Posterior vena cava (tissue), 2 donors: ENCODE measurements at regions not wholly inside any gene's neighbourhood (a gene's known extent, or its start where the extent isn't known, plus 50 kb on each side); places are given as distances from the start of the nearest gene placed in this dataset.

Experiments used
- DNase-seq: peaks from one replicate; pipeline ENCODE4 v3.0.0-alpha.2; 2020; ENCODE audit warnings: low spot score
- intact Hi-C, 2 donors: fragments of 100-400 bp; cut with DNase I; formaldehyde crosslinking; loops; one replicate each; pipeline versions ENCODE4 v1.14.1 to v1.14.2; 2022 to 2023
- donor health status: DM: yes; HTN: yes; CAD: no.
- donor health status: DM: yes; HTN: yes; CAD: no.

DNA sequence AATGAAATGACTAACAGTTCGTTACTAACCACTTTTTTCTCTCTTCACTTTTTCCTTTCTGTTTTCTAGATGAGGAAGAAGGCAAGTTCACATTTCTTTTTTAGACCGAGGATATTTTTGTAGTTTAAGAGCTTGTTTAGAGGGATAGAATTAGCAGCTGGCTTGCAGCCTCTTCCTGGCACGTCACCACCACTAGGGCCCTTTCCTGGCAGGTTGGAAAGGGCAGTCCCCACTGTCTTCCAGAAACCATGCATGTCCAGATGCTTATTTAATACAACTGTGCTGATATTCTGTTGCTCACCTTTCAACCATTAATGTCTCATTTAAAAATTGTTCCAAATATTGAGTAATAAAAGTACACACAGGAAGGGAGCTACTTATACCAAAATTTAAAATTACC lies 209.5 kb upstream of the PACRGL start:
- intact Hi-C loops = no loop called here
- DNase-seq = peak; percentile 66

- intact Hi-C loops = no loop called here
- no peak for DNase-seq
These were observed 206.4 kb upstream of the PACRGL start for GRCh38 chr4:20493761-20494353.

- intact Hi-C loops = no loop called here
- no peak for DNase-seq
These were observed 204.2 kb upstream of the PACRGL start for GRCh38 chr4:20496068-20496467.

- DNase-seq = no peak
- intact Hi-C loops = no loop called here
These were observed 196.1 kb upstream of the PACRGL start for GRCh38 chr4:20504146-20504545.

GRCh38 chr4:20505927-20506326 lies 194.3 kb upstream of the PACRGL start:
- DNase-seq = no peak
- intact Hi-C loops = no loop called here

- intact Hi-C loops = no loop called here
These were observed 193.4 kb upstream of the PACRGL start for GRCh38 chr4:20506827-20507226.

GRCh38 chr4:20509315-20509714 lies 190.9 kb upstream of the PACRGL start:
- intact Hi-C loops = no loop called here
- no peak for DNase-seq

More at GRCh38 chr4:20506827-20507226, 193.4 kb upstream of the PACRGL start:
- DNase-seq = no peak

DNA sequence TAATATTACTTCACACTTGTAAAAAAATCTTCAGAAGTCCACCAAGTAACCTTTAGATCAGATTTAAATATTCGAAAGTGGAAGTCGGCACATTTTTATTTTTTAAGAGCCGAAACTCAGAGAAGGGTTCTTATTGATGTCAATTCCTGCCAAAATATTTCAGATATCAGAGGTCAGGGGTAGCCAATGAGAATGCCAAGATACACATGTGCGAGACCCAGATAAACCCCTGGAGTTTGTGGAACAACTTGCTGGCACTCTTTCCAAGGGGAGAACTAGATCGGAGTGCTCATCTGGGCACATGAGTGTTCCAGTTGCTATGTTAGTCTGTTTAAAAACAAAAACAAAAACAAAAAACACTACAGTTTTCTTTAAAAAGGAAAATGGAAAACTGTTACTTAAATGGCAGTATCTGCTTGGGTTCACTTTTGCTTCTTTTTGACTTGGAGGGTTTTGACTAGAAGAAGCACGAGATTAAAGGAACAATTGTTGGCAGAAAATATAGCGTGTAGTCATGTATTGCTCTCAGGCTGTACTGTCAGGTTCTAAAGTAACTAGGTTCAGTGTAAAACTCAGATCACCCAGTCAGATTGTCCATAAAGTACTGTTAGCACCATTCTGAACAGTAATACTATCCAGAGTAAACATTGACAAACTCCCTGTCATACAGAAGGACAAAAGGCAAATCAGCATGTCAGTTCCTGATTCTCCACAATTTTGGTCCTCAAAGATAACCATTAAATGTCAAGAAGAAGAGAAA lies 188.0 kb upstream of the PACRGL start:
- no peak for DNase-seq
- intact Hi-C loops = no loop called here

- DNase-seq = no peak
- intact Hi-C loops = no loop called here
These were observed 187.3 kb upstream of the PACRGL start for GRCh38 chr4:20512985-20513384.

GRCh38 chr4:20520901-20521300 lies 179.4 kb upstream of the PACRGL start:
- DNase-seq = no peak
- intact Hi-C loops = no loop called here

- no peak for DNase-seq
- intact Hi-C loops = no loop called here
These were observed 171.8 kb upstream of the PACRGL start for GRCh38 chr4:20528508-20528907.

- DNase-seq = no peak
- intact Hi-C loops = no loop called here
These were observed 170.6 kb upstream of the PACRGL start for GRCh38 chr4:20529691-20530090.

GRCh38 chr4:20532116-20532790 lies 168.0 kb upstream of the PACRGL start:
- intact Hi-C loops = no loop called here
- DNase-seq = no peak

GRCh38 chr4:20532871-20533870 lies 167.1 kb upstream of the PACRGL start:
- intact Hi-C loops = no loop called here
- no peak for DNase-seq

DNA sequence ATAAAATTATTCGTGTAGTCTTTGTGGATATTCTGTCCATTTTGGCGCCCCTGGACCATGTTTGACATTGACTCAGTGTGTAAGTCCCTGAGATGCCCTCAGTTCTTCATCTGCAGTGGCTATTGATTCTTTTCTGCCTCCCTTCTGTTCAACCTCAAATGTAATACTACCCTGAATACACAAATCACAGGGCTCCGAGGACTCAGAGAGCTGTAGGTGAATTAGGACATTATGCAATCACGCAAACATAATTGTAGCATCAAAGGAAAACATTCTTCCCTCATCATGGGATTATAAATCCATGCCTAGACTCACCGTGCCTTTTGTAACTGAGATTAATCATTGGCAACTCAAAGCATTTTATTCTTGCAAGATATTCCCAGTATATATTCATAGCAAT lies 161.4 kb upstream of the PACRGL start:
- no peak for DNase-seq
- intact Hi-C loops = no loop called here

DNA sequence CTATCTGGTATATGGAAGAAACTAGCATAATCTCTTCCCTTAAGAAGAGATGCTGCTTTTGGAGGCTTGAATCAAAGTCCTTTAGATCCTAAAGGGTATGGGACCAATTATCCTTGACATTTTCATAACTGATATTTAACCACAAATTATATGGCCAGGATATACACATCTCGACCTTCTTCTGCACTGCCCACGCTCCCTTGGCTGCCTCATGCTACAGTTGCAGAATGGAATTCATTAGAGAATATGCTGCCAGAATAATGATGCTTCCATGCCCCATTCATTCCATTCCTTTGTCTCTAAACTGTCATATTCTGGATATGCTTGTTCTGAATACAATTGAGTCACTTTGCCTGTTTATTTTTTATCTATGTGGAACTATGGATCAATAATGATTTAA lies 157.1 kb upstream of the PACRGL start:
- no peak for DNase-seq
- intact Hi-C loops = loop anchor here (5.0 to 10.0 kb wide), 2 partner anchors 118 to 1856 kb away; no protein-coding TSS in a partner anchor

GRCh38 chr4:20544645-20545044 lies 155.6 kb upstream of the PACRGL start:
- intact Hi-C loops = loop anchor here (5.0 to 10.0 kb wide), 2 partner anchors 120 to 1857 kb away; no protein-coding TSS in a partner anchor
- DNase-seq = no peak

DNA sequence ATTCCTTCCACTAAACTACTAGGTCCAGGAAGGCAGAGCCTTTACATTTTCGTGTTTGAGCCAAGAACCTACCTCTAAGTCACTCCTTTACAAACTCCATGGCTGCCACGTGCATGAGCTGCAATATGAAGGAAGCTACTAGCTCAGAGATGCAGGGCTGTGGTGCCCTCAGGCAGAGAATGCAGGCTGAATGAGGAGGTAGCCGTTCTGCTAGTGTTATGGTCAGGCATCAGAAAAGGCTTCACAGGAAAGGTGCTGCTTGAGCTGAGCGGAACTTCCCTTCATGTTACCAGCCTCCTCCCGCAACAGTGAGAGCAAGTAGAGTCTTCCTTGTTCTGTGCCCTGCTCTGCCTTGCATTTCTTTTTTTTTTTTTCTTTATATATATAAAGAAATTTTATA lies 148.3 kb upstream of the PACRGL start:
- intact Hi-C loops = no loop called here
- no peak for DNase-seq

DNA sequence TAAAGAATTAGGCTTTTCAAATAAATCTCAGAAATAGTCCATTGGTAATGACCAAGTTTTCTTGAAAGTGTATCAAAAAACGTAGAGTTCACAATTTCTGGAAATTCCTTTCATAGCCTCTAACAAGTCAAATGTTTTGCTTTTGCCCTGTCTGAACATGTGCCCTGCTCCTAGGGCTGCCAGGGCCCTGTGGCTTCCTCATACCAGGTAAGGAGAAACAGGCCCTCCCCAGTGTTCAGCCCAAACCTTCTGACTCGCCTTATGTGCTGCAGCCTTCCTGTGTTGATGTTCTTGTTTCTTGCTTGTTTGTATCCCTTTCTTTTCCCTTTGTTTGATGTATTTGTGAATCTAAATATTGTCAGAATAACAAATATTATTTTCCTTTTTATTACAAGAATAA lies 146.1 kb upstream of the PACRGL start:
- no peak for DNase-seq
- intact Hi-C loops = no loop called here
